ENCODE measurements at regions not wholly inside any gene's neighbourhood (a gene's known extent, or its start where the extent isn't known, plus 50 kb on each side); places are given as distances from the start of the nearest gene placed in this dataset.

DNA sequence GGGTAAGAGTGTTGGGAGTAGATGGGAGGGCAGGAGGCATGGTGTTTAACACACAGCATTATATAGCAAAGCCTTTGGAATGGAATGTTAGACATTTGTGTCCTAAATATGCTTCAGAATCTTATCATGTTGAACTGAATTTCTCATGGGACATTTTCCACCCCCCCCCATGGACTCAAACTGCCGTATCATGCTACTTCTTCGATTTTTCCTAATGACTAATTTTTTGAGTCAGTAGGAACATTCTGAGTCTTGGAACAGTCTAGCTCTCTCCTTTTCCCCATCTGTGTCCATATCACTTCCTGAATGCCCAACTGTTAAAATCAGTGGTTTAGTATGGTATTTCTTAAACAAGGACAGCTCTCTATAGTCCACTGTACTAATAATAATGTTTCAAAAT, 380.6 kb downstream of the TLE4 start:
- TF ChIP-seq, protein P1, sequence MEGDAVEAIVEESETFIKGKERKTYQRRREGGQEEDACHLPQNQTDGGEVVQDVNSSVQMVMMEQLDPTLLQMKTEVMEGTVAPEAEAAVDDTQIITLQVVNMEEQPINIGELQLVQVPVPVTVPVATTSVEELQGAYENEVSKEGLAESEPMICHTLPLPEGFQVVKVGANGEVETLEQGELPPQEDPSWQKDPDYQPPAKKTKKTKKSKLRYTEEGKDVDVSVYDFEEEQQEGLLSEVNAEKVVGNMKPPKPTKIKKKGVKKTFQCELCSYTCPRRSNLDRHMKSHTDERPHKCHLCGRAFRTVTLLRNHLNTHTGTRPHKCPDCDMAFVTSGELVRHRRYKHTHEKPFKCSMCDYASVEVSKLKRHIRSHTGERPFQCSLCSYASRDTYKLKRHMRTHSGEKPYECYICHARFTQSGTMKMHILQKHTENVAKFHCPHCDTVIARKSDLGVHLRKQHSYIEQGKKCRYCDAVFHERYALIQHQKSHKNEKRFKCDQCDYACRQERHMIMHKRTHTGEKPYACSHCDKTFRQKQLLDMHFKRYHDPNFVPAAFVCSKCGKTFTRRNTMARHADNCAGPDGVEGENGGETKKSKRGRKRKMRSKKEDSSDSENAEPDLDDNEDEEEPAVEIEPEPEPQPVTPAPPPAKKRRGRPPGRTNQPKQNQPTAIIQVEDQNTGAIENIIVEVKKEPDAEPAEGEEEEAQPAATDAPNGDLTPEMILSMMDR (IDR thresholded peaks at IDR 0.05) = no peak
- no peak for TF ChIP-seq POLR2A (IDR thresholded peaks at IDR 0.05)
- TF ChIP-seq POLR2AphosphoS5 (IDR thresholded peaks at IDR 0.05) = no peak
- TF ChIP-seq EP300 (IDR thresholded peaks at IDR 0.05) = no peak
